HepG2 (cell line): ENCODE measurements at regions not wholly inside any gene's neighbourhood (a gene's known extent, or its start where the extent isn't known, plus 50 kb on each side); places are given as distances from the start of the nearest gene placed in this dataset.

Experiments
- ATAC-seq: fragments of 200-7000 bp; cut with Tn5 transposase; 3 replicates; pipeline ENCODE4 v1.9.1; 2020; ENCODE audit warnings: mild to moderate bottlenecking, moderate library complexity
- BruUV-seq: library from RNA; stranded (reverse); fragments of 400-500 nt; replicated peaks from 2 replicates; lab custom pipeline; 2021; lab: Mats Ljungman, UMichigan
- CTCF ChIA-PET: fragments of 300-600 bp; formaldehyde crosslinking; extraction: SDS; loops from one replicate; lab custom pipeline; 2021; ENCODE audit warnings: low total read pairs, inconsistent platforms, low intra/inter-chr PET ratio; lab: Yijun Ruan, JAX
- POLR2A ChIA-PET: fragments of 350-600 bp; sonication (Branson Sonifier 250); formaldehyde crosslinking; loops from one replicate; lab custom pipeline; 2020; ENCODE audit warnings: antibody characterized with exemption, inconsistent platforms; lab: Yijun Ruan, JAX
- DNase-seq: peaks from one replicate; pipeline ENCODE4 v3.0.0-alpha.2; 2015; ENCODE audit warnings: low spot score
- FAIRE-seq: peaks from 3 replicates; lab custom pipeline; 2011; peaks lifted over from hg19 to GRCh38; lab: Jason Lieb, UNC
- H2AFZ ChIP-seq: one replicate; pipeline ENCODE4 v1.6.1; 2011; ENCODE audit warnings: low read length, inconsistent platforms
- H3K27ac ChIP-seq: fragments of 300-600 bp; 3 replicates; pipeline ENCODE4 v1.8.0; 2011; ENCODE audit warnings: mixed run types, mild to moderate bottlenecking, mixed read lengths, low read length, inconsistent platforms; ENCODE audit not compliant: insufficient read depth; ENCODE audit errors: extremely low read length
- H3K27me3 ChIP-seq, 2 experiments: fragments of 200-600 bp in 1 of 2; 2 replicates in 1 of 2; 3 replicates in 1 of 2; pipeline versions ENCODE4 v1.6.0 to v1.8.0; 2011; ENCODE audit warnings: low read length in 2 of 2, mild to moderate bottlenecking in 2 of 2, moderate library complexity in 2 of 2, inconsistent platforms in 1 of 2; ENCODE audit not compliant: insufficient read depth in 2 of 2, control insufficient read depth in 1 of 2
- H3K36me3 ChIP-seq, 2 experiments: fragments of 200-600 bp in 1 of 2; replicated peaks in 1 of 2; 2 replicates in 1 of 2; 3 replicates in 1 of 2; pipeline versions ENCODE4 v1.5.1 to v1.8.0; 2011; ENCODE audit warnings: low read length in 2 of 2, inconsistent platforms in 1 of 2; ENCODE audit not compliant: insufficient read depth in 2 of 2, control insufficient read depth in 1 of 2
- H3K4me1 ChIP-seq: 2 replicates; pipeline ENCODE4 v1.5.1; 2012; ENCODE audit warnings: low read length, inconsistent platforms; ENCODE audit not compliant: insufficient read depth
- H3K4me2 ChIP-seq: 2 replicates; pipeline ENCODE4 v1.6.0; 2011; ENCODE audit warnings: low read depth, low read length, inconsistent platforms
- H3K4me3 ChIP-seq, 3 experiments: fragments of 200-600 bp in 1 of 3; sonication (generic), shearing (Covaris generic) in 1 of 3; replicated peaks in 1 of 3; 2 replicates each; pipeline ENCODE4 v1.5.1; 2011 to 2016; ENCODE audit warnings: low read length in 3 of 3, inconsistent platforms in 2 of 3, low read depth in 2 of 3, mild to moderate bottlenecking in 2 of 3, control low read depth in 1 of 3, mixed read lengths in 1 of 3; ENCODE audit not compliant: insufficient read depth in 1 of 3
- H3K79me2 ChIP-seq: one replicate; pipeline ENCODE4 v1.6.1; 2011; ENCODE audit warnings: low read length, inconsistent platforms; ENCODE audit not compliant: insufficient read depth
- H3K9ac ChIP-seq: 2 replicates; pipeline ENCODE4 v1.6.0; 2011; ENCODE audit warnings: mild to moderate bottlenecking, low read depth, low read length, inconsistent platforms; ENCODE audit not compliant: insufficient read depth
- H3K9me3 ChIP-seq: 2 replicates; pipeline ENCODE4 v1.5.1; 2012; ENCODE audit warnings: mild to moderate bottlenecking, low read length
- H4K20me1 ChIP-seq: 2 replicates; pipeline ENCODE4 v1.6.0; 2011; ENCODE audit warnings: inconsistent platforms, mild to moderate bottlenecking, low read length, moderate library complexity; ENCODE audit not compliant: insufficient read depth
- ARHGAP35 ChIP-seq: sonication (generic); formaldehyde crosslinking; IDR thresholded peaks from 2 replicates; pipeline ENCODE4 v1.9.0; 2022; ENCODE audit warnings: mild to moderate bottlenecking, inconsistent platforms, moderate library complexity, missing genetic modification reagents, borderline replicate concordance
- GATAD1 ChIP-seq: IDR thresholded peaks from 2 replicates; pipeline ENCODE4 v1.6.1; 2016; ENCODE audit warnings: missing genetic modification reagents, missing compliant biosample characterization
- KDM6A ChIP-seq: IDR thresholded peaks from 2 replicates; pipeline ENCODE4 v1.6.1; 2016; ENCODE audit warnings: low read depth
- MAFG ChIP-seq: sonication (generic); formaldehyde crosslinking; IDR thresholded peaks from 2 replicates; pipeline ENCODE4 v1.5.1; 2020; ENCODE audit warnings: mild to moderate bottlenecking, missing genetic modification reagents
- SMAD9 ChIP-seq: sonication (generic); formaldehyde crosslinking; IDR thresholded peaks from 2 replicates; pipeline ENCODE4 v1.5.1; 2020; ENCODE audit warnings: mild to moderate bottlenecking, missing genetic modification reagents
- SMARCC2 ChIP-seq: fragments of 450-650 bp; IDR thresholded peaks from 2 replicates; pipeline ENCODE4 v1.6.1; 2017; ENCODE audit warnings: antibody characterized with exemption, mild to moderate bottlenecking
- SNRNP70 ChIP-seq: fragments of 200-400 bp; formaldehyde crosslinking; IDR thresholded peaks from 2 replicates; pipeline ENCODE4 v1.6.1; 2017; ENCODE audit warnings: mild to moderate bottlenecking, low read depth, low read length, moderate library complexity
- THAP7 ChIP-seq: sonication (generic); formaldehyde crosslinking; IDR thresholded peaks from 2 replicates; pipeline ENCODE4 v1.8.1; 2023; ENCODE audit warnings: mild to moderate bottlenecking, missing genetic modification reagents
- TIGD3 ChIP-seq: sonication (generic); formaldehyde crosslinking; IDR thresholded peaks from 2 replicates; pipeline ENCODE4 v1.5.1; 2020; ENCODE audit warnings: mild to moderate bottlenecking, missing genetic modification reagents, borderline replicate concordance
- ZBTB46 ChIP-seq: sonication (generic); formaldehyde crosslinking; IDR thresholded peaks from 2 replicates; pipeline ENCODE4 v1.4.0; 2020; ENCODE audit warnings: mild to moderate bottlenecking, missing genetic modification reagents, borderline replicate concordance
- ZBTB7B ChIP-seq: sonication (generic); formaldehyde crosslinking; IDR thresholded peaks from 2 replicates; pipeline ENCODE4 v1.4.0; 2020; ENCODE audit warnings: missing genetic modification reagents
- WGBS: methylation state at CpG from one replicate; pipeline ENCODE4 v1.1.6; 2017; ENCODE audit warnings: low lambda C conversion rate; 5-methylcytosine and 5-hydroxymethylcytosine counted together
- in situ Hi-C: cut with HindIII; loops from 2 replicates; pipeline ENCODE4 v1.10.0; 2017; ENCODE audit warnings: low pct_unique_long_range_greater_than_20kb; ENCODE audit not compliant: extremely low pct_ligation_motif_present
- intact Hi-C: fragments of 100-400 bp; cut with micrococcal nuclease; formaldehyde crosslinking; loops from one replicate; pipeline ENCODE4 v1.10.0; 2022; ENCODE audit not compliant: unreplicated experiment

- no peaks in the 10 kb centered on the region for H3K27me3 ChIP-seq
- BruUV-seq: no TSS peak
- no peak overlapping the region for H3K4me3 ChIP-seq
- H3K79me2 ChIP-seq: no peaks in the 10 kb centered on the region
- no peaks in the 10 kb centered on the region for H4K20me1 ChIP-seq
- H3K4me2 ChIP-seq: no peak overlapping the region
- FAIRE-seq (no peak), DNase-seq (no peak), ATAC-seq (no peak)
- H3K36me3 ChIP-seq: no peaks in the 10 kb centered on the region
- POLR2A ChIA-PET: no interaction called here
- no peak overlapping the region for H3K9ac ChIP-seq
- in situ Hi-C loops: no loop called here
- no peaks in the 10 kb centered on the region for H3K4me1 ChIP-seq
- CTCF ChIA-PET: no interaction called here
- H3K27ac ChIP-seq: no peak overlapping the region
- intact Hi-C loops: no loop called here
- H2AFZ ChIP-seq: no peak overlapping the region
- H3K9me3 ChIP-seq: no peaks in the 10 kb centered on the region
- TF ChIP-seq ZBTB46 (CRISPR knock-in tag) (no peak), ARHGAP35 (CRISPR knock-in tag) (no peak), GATAD1 (CRISPR knock-in tag) (no peak), THAP7 (CRISPR knock-in tag) (no peak), SNRNP70 (no peak), KDM6A (CRISPR knock-in tag) (no peak), ZBTB7B (CRISPR knock-in tag) (no peak), TIGD3 (CRISPR knock-in tag) (no peak), SMAD9 (no peak), SMARCC2 (no peak), MAFG (CRISPR knock-in tag) (no peak)
- TF ChIP-seq, all 625 proteins: peak for 0
- WGBS: 0% methylated on average over 1 of the region's 1 CpG
Observed at GRCh38 chrX:16250296-16250695, 83.0 kb downstream of the MAGEB17 start.
